ENCODE measurements at regions not wholly inside any gene's neighbourhood (a gene's known extent, or its start where the extent isn't known, plus 50 kb on each side); places are given as distances from the start of the nearest gene placed in this dataset.

GRCh38 chr3:83946049-83946448 lies 1012.7 kb upstream of the CADM2 start:
- POLR2A ChIA-PET = no interaction called here
- ATAC-seq (replicated peaks in 1 of 4) = no peak

GRCh38 chr3:83946554-83946953 lies 1012.2 kb upstream of the CADM2 start:
- Histone ChIP-seq H3K36me3 (ENCODE audit: control insufficient read depth in 2 of 2, extremely low read depth in 1 of 2, insufficient read depth in 1 of 2, low read length in 1 of 2) (no peaks in the 10 kb centered on the region), H3K9me3 (peaks cover 3% of the 10 kb centered on the region), H3K27me3 (replicated peaks in 1 of 2; ENCODE audit: control insufficient read depth in 2 of 2, extremely low read depth in 1 of 2, insufficient read depth in 2 of 2, low read length in 1 of 2) (no peaks in the 10 kb centered on the region), H3K4me1 (ENCODE audit: control insufficient read depth in 1 of 2, extremely low read depth in 1 of 2, insufficient read depth in 2 of 2, low read length in 2 of 2) (no peaks in the 10 kb centered on the region), H3K4me3 (ENCODE audit: control insufficient read depth in 1 of 2, extremely low read depth in 1 of 2, low read length in 1 of 2) (no peak overlapping the region), H3K27ac (ENCODE audit: low read length) (no peak overlapping the region)
- 54% methylated on average over 3 of the region's 4 CpGs for WGBS (ENCODE audit: insufficient coverage)
- no peak for DNase-seq
- Mint-ChIP-seq H3K4me3 (no peak overlapping the region), H3K4me1 (no peaks in the 10 kb centered on the region), H3K27ac (no peak overlapping the region), H3K9me3 (peaks cover 4 to 7% (median 4%) of the 10 kb centered on the region in 3 donors), H3K27me3 (no peaks in the 10 kb centered on the region), H3K36me3 (no peaks in the 10 kb centered on the region)
- ChIA-PET CTCF (no interaction called here), POLR2A (no interaction called here)
- no peak for ATAC-seq (replicated peaks in 1 of 4)

More at GRCh38 chr3:83946049-83946448, 1012.7 kb upstream of the CADM2 start:
- Histone ChIP-seq H3K4me3 (ENCODE audit: control insufficient read depth in 1 of 2, extremely low read depth in 1 of 2, low read length in 1 of 2) (no peak overlapping the region), H3K9me3 (peaks cover 3% of the 10 kb centered on the region), H3K36me3 (ENCODE audit: control insufficient read depth in 2 of 2, extremely low read depth in 1 of 2, insufficient read depth in 1 of 2, low read length in 1 of 2) (no peaks in the 10 kb centered on the region), H3K4me1 (ENCODE audit: control insufficient read depth in 1 of 2, extremely low read depth in 1 of 2, insufficient read depth in 2 of 2, low read length in 2 of 2) (no peaks in the 10 kb centered on the region), H3K27ac (ENCODE audit: low read length) (no peak overlapping the region), H3K27me3 (replicated peaks in 1 of 2; ENCODE audit: control insufficient read depth in 2 of 2, extremely low read depth in 1 of 2, insufficient read depth in 2 of 2, low read length in 1 of 2) (no peaks in the 10 kb centered on the region)
- Mint-ChIP-seq H3K4me3 (no peak overlapping the region), H3K27me3 (no peaks in the 10 kb centered on the region), H3K36me3 (no peaks in the 10 kb centered on the region), H3K4me1 (no peaks in the 10 kb centered on the region), H3K27ac (no peak overlapping the region), H3K9me3 (peaks cover 4 to 7% (median 5%) of the 10 kb centered on the region in 3 donors)
- CTCF ChIA-PET = no interaction called here
- no peak for DNase-seq

- Histone ChIP-seq H3K4me3 (ENCODE audit: control insufficient read depth in 1 of 2, extremely low read depth in 1 of 2, low read length in 1 of 2) (no peak overlapping the region), H3K27me3 (replicated peaks in 1 of 2; ENCODE audit: control insufficient read depth in 2 of 2, extremely low read depth in 1 of 2, insufficient read depth in 2 of 2, low read length in 1 of 2) (no peaks in the 10 kb centered on the region), H3K27ac (ENCODE audit: low read length) (no peak overlapping the region), H3K36me3 (ENCODE audit: control insufficient read depth in 2 of 2, extremely low read depth in 1 of 2, insufficient read depth in 1 of 2, low read length in 1 of 2) (no peaks in the 10 kb centered on the region), H3K4me1 (ENCODE audit: control insufficient read depth in 1 of 2, extremely low read depth in 1 of 2, insufficient read depth in 2 of 2, low read length in 2 of 2) (no peaks in the 10 kb centered on the region), H3K9me3 (no peaks in the 10 kb centered on the region)
- POLR2A ChIA-PET = no interaction called here
- Mint-ChIP-seq H3K4me3 (no peak overlapping the region), H3K9me3 (peaks cover 2 to 11% (median 8%) of the 10 kb centered on the region in 3 donors), H3K4me1 (no peaks in the 10 kb centered on the region), H3K36me3 (no peaks in the 10 kb centered on the region), H3K27me3 (no peaks in the 10 kb centered on the region), H3K27ac (no peak overlapping the region)
- CTCF ChIA-PET = no interaction called here
- WGBS (ENCODE audit: insufficient coverage) = no CpG with 5 or more reads among the region's 1 CpG
- ATAC-seq (replicated peaks in 1 of 4) (no peak), DNase-seq (no peak)
These were observed 1010.0 kb upstream of the CADM2 start for GRCh38 chr3:83948771-83949170.

- H3K27me3 ChIP-seq (replicated peaks in 1 of 2; ENCODE audit: control insufficient read depth in 2 of 2, extremely low read depth in 1 of 2, insufficient read depth in 2 of 2, low read length in 1 of 2) = no peaks in the 10 kb centered on the region
- Mint-ChIP-seq H3K36me3 (no peaks in the 10 kb centered on the region), H3K27ac (no peak overlapping the region), H3K9me3 (peaks cover 0 to 11% (median 4%) of the 10 kb centered on the region in 3 donors), H3K4me1 (no peaks in the 10 kb centered on the region), H3K4me3 (no peak overlapping the region), H3K27me3 (no peaks in the 10 kb centered on the region)
- no peaks in the 10 kb centered on the region for H3K9me3 ChIP-seq
- WGBS (ENCODE audit: insufficient coverage) = no CpG with 5 or more reads among the region's 3 CpGs
- no peaks in the 10 kb centered on the region for H3K4me1 ChIP-seq (ENCODE audit: control insufficient read depth in 1 of 2, extremely low read depth in 1 of 2, insufficient read depth in 2 of 2, low read length in 2 of 2)
- no peak overlapping the region for H3K4me3 ChIP-seq (ENCODE audit: control insufficient read depth in 1 of 2, extremely low read depth in 1 of 2, low read length in 1 of 2)
- CTCF ChIA-PET = no interaction called here
- POLR2A ChIA-PET = no interaction called here
- no peak overlapping the region for H3K27ac ChIP-seq (ENCODE audit: low read length)
- H3K36me3 ChIP-seq (ENCODE audit: control insufficient read depth in 2 of 2, extremely low read depth in 1 of 2, insufficient read depth in 1 of 2, low read length in 1 of 2) = no peaks in the 10 kb centered on the region
- no peak for ATAC-seq (replicated peaks in 1 of 4)
- DNase-seq = no peak
These were observed 1005.2 kb upstream of the CADM2 start for GRCh38 chr3:83953417-83954089.

- CTCF ChIA-PET = no interaction called here
These were observed 1002.4 kb upstream of the CADM2 start for GRCh38 chr3:83956431-83956830.

GRCh38 chr3:83968356-83968755 lies 990.4 kb upstream of the CADM2 start:
- no peak overlapping the region for H3K27ac ChIP-seq (ENCODE audit: low read length)
- no peaks in the 10 kb centered on the region for H3K27me3 Mint-ChIP-seq
- H3K27ac Mint-ChIP-seq = no peak overlapping the region
- WGBS (ENCODE audit: insufficient coverage) = 27% methylated on average over 3 of the region's 7 CpGs
- H3K36me3 Mint-ChIP-seq = no peaks in the 10 kb centered on the region
- H3K9me3 ChIP-seq = peaks cover 2% of the 10 kb centered on the region
- peaks cover 7 to 32% (median 25%) of the 10 kb centered on the region in 3 donors for H3K9me3 Mint-ChIP-seq
- ChIA-PET CTCF (no interaction called here), POLR2A (no interaction called here)
- ATAC-seq (replicated peaks in 1 of 4) (no peak), DNase-seq (no peak)
- no peaks in the 10 kb centered on the region for H3K4me1 Mint-ChIP-seq
- no peaks in the 10 kb centered on the region for H3K36me3 ChIP-seq (ENCODE audit: control insufficient read depth in 2 of 2, extremely low read depth in 1 of 2, insufficient read depth in 1 of 2, low read length in 1 of 2)
- no peak overlapping the region for H3K4me3 ChIP-seq (ENCODE audit: control insufficient read depth in 1 of 2, extremely low read depth in 1 of 2, low read length in 1 of 2)
- H3K4me1 ChIP-seq (ENCODE audit: control insufficient read depth in 1 of 2, extremely low read depth in 1 of 2, insufficient read depth in 2 of 2, low read length in 2 of 2) = no peaks in the 10 kb centered on the region
- no peak overlapping the region for H3K4me3 Mint-ChIP-seq
- no peaks in the 10 kb centered on the region for H3K27me3 ChIP-seq (replicated peaks in 1 of 2; ENCODE audit: control insufficient read depth in 2 of 2, extremely low read depth in 1 of 2, insufficient read depth in 2 of 2, low read length in 1 of 2)

More at GRCh38 chr3:83956431-83956830, 1002.4 kb upstream of the CADM2 start:
- Mint-ChIP-seq H3K4me3 (no peak overlapping the region), H3K4me1 (no peaks in the 10 kb centered on the region), H3K27me3 (no peaks in the 10 kb centered on the region), H3K36me3 (no peaks in the 10 kb centered on the region), H3K9me3 (peaks cover 4 to 20% (median 4%) of the 10 kb centered on the region in 3 donors), H3K27ac (no peak overlapping the region)
- Histone ChIP-seq H3K4me1 (ENCODE audit: control insufficient read depth in 1 of 2, extremely low read depth in 1 of 2, insufficient read depth in 2 of 2, low read length in 2 of 2) (no peaks in the 10 kb centered on the region), H3K9me3 (no peaks in the 10 kb centered on the region), H3K27me3 (replicated peaks in 1 of 2; ENCODE audit: control insufficient read depth in 2 of 2, extremely low read depth in 1 of 2, insufficient read depth in 2 of 2, low read length in 1 of 2) (no peaks in the 10 kb centered on the region), H3K27ac (ENCODE audit: low read length) (no peak overlapping the region), H3K36me3 (ENCODE audit: control insufficient read depth in 2 of 2, extremely low read depth in 1 of 2, insufficient read depth in 1 of 2, low read length in 1 of 2) (no peaks in the 10 kb centered on the region), H3K4me3 (ENCODE audit: control insufficient read depth in 1 of 2, extremely low read depth in 1 of 2, low read length in 1 of 2) (no peak overlapping the region)
- 80% methylated on average over 1 of the region's 3 CpGs for WGBS (ENCODE audit: insufficient coverage)
- no peak for ATAC-seq (replicated peaks in 1 of 4)
- no peak for DNase-seq
- POLR2A ChIA-PET = no interaction called here

- H3K27me3 ChIP-seq (replicated peaks in 1 of 2; ENCODE audit: control insufficient read depth in 2 of 2, extremely low read depth in 1 of 2, insufficient read depth in 2 of 2, low read length in 1 of 2) = no peaks in the 10 kb centered on the region
- ChIA-PET CTCF (no interaction called here), POLR2A (no interaction called here)
- no peaks in the 10 kb centered on the region for H3K36me3 Mint-ChIP-seq
- H3K4me3 ChIP-seq (ENCODE audit: control insufficient read depth in 1 of 2, extremely low read depth in 1 of 2, low read length in 1 of 2) = no peak overlapping the region
- peaks cover 13 to 28% (median 27%) of the 10 kb centered on the region in 3 donors for H3K9me3 Mint-ChIP-seq
- no peak overlapping the region for H3K27ac ChIP-seq (ENCODE audit: low read length)
- WGBS (ENCODE audit: insufficient coverage) = no CpG with 5 or more reads among the region's 1 CpG
- no peak overlapping the region for H3K4me3 Mint-ChIP-seq
- no peaks in the 10 kb centered on the region for H3K27me3 Mint-ChIP-seq
- peaks cover 2% of the 10 kb centered on the region for H3K9me3 ChIP-seq
- no peaks in the 10 kb centered on the region for H3K4me1 ChIP-seq (ENCODE audit: control insufficient read depth in 1 of 2, extremely low read depth in 1 of 2, insufficient read depth in 2 of 2, low read length in 2 of 2)
- no peak overlapping the region for H3K27ac Mint-ChIP-seq
- DNase-seq (no peak), ATAC-seq (replicated peaks in 1 of 4) (no peak)
- no peaks in the 10 kb centered on the region for H3K36me3 ChIP-seq (ENCODE audit: control insufficient read depth in 2 of 2, extremely low read depth in 1 of 2, insufficient read depth in 1 of 2, low read length in 1 of 2)
- H3K4me1 Mint-ChIP-seq = no peaks in the 10 kb centered on the region
These were observed 987.1 kb upstream of the CADM2 start for GRCh38 chr3:83971666-83972065.
